GM18858 (cell line): ENCODE measurements at regions not wholly inside any gene's neighbourhood (a gene's known extent, or its start where the extent isn't known, plus 50 kb on each side); places are given as distances from the start of the nearest gene placed in this dataset.

ENCODE experiments used
- ATAC-seq: cut with Tn5 transposase; IDR thresholded peaks from one replicate; pipeline ENCODE4 v1.9.1; 2021; ENCODE audit not compliant: unreplicated experiment

- peak; percentile 76 for ATAC-seq
Measured at GRCh38 chr12:66066137-66066928, 64.2 kb downstream of the LLPH start.

- no peak for ATAC-seq
Measured at GRCh38 chr12:66065641-66066136, 64.9 kb downstream of the LLPH start.

- ATAC-seq, result no peak
Measured at GRCh38 chr12:66065150-66065549, 65.4 kb downstream of the LLPH start.

GRCh38 chr12:66063916-66064315 lies 66.6 kb downstream of the LLPH start:
- ATAC-seq, result no peak

- ATAC-seq, result no peak
Measured at GRCh38 chr12:66062290-66062625, 68.3 kb downstream of the LLPH start.

GRCh38 chr12:66061557-66062289 lies 68.8 kb downstream of the LLPH start:
- no peak for ATAC-seq

- no peak for ATAC-seq
Measured at GRCh38 chr12:66061076-66061475, 69.5 kb downstream of the LLPH start.

- no peak for ATAC-seq
Measured at GRCh38 chr12:66060163-66060907, 70.2 kb downstream of the LLPH start.

- ATAC-seq, result no peak
Measured at GRCh38 chr12:66059666-66060065, 70.9 kb downstream of the LLPH start.

GRCh38 chr12:66058554-66058953 lies 72.0 kb downstream of the LLPH start:
- ATAC-seq, result no peak

GRCh38 chr12:66055837-66056319 lies 74.7 kb downstream of the LLPH start:
- peak; percentile 93 for ATAC-seq

- no peak for ATAC-seq
Measured at GRCh38 chr12:66052988-66053615, 77.4 kb downstream of the LLPH start.

GRCh38 chr12:66051361-66051760 lies 79.2 kb downstream of the LLPH start:
- ATAC-seq, result no peak

GRCh38 chr12:66050610-66051009 lies 79.9 kb downstream of the LLPH start:
- peak; percentile 29 for ATAC-seq

- ATAC-seq, result no peak
Measured at GRCh38 chr12:66050283-66050576, 80.3 kb downstream of the LLPH start.

GRCh38 chr12:66049538-66050282 lies 80.8 kb downstream of the LLPH start:
- ATAC-seq, result no peak

GRCh38 chr12:66048835-66049537 lies 81.6 kb downstream of the LLPH start:
- no peak for ATAC-seq

- no peak for ATAC-seq
Measured at GRCh38 chr12:66048218-66048834, 82.2 kb downstream of the LLPH start.

- ATAC-seq, result peak; percentile 89
Measured at GRCh38 chr12:66047411-66048021, 83.0 kb downstream of the LLPH start.
